BE2C (cell line): ENCODE measurements at regions not wholly inside any gene's neighbourhood (a gene's known extent, or its start where the extent isn't known, plus 50 kb on each side); places are given as distances from the start of the nearest gene placed in this dataset.
"Not testable (repeated sequence)": the region's sequence is repeated elsewhere in the genome, so short reads cannot be mapped to it uniquely, and the experiment has no call there.

Experiments used
- DNase-seq: peaks from one replicate; pipeline ENCODE4 v3.0.0-alpha.2; 2020
- H3K27me3 ChIP-seq: fragments of 250-450 bp; sonication (Bioruptor Pico); 2 replicates; pipeline ENCODE4 v1.5.1; 2020; ENCODE audit warnings: mild to moderate bottlenecking
- H3K36me3 ChIP-seq: fragments of 250-450 bp; sonication (Bioruptor Pico); 2 replicates; pipeline ENCODE4 v1.5.1; 2020; ENCODE audit warnings: mild to moderate bottlenecking
- H3K4me1 ChIP-seq: fragments of 250-450 bp; sonication (Bioruptor Pico); 2 replicates; pipeline ENCODE4 v1.5.1; 2020
- H3K4me3 ChIP-seq: 2 replicates; pipeline ENCODE4 v1.5.1; 2011; ENCODE audit warnings: low read depth, low read length
- H3K9me3 ChIP-seq: fragments of 250-450 bp; sonication (Bioruptor Pico); 2 replicates; pipeline ENCODE4 v1.5.1; 2020
- CTCF ChIP-seq: IDR thresholded peaks from 2 replicates; pipeline ENCODE4 v1.5.1; 2012; ENCODE audit warnings: mild to moderate bottlenecking, low read depth, low read length

GRCh38 chr21:19490481-19490880 lies 1086.9 kb upstream of the TMPRSS15 start:
- no peak for DNase-seq
- Histone ChIP-seq H3K36me3 (no peaks in the 10 kb centered on the region), H3K9me3 (no peaks in the 10 kb centered on the region), H3K27me3 (no peaks in the 10 kb centered on the region), H3K4me3 (no peak overlapping the region), H3K4me1 (no peaks in the 10 kb centered on the region)
- TF ChIP-seq CTCF = no peak

GRCh38 chr21:19493437-19494241 lies 1090.1 kb upstream of the TMPRSS15 start:
- H3K27me3 ChIP-seq, H3K4me3 ChIP-seq, DNase-seq, H3K36me3 ChIP-seq, H3K9me3 ChIP-seq, H3K4me1 ChIP-seq: not testable (repeated sequence)

GRCh38 chr21:19501115-19501514 lies 1097.5 kb upstream of the TMPRSS15 start:
- no peak for DNase-seq
- no peak for TF ChIP-seq CTCF
- H3K9me3 ChIP-seq = no peaks in the 10 kb centered on the region
- H3K27me3 ChIP-seq = no peaks in the 10 kb centered on the region
- no peak overlapping the region for H3K4me3 ChIP-seq
- H3K36me3 ChIP-seq = no peaks in the 10 kb centered on the region
- H3K4me1 ChIP-seq = no peaks in the 10 kb centered on the region

GRCh38 chr21:19507682-19508260 lies 1104.2 kb upstream of the TMPRSS15 start:
- H3K4me3 ChIP-seq = no peak overlapping the region

GRCh38 chr21:19508442-19508841 lies 1104.9 kb upstream of the TMPRSS15 start:
- H3K4me1 ChIP-seq = no peaks in the 10 kb centered on the region; the same call in 1 of the 2 replicates
- no peak for TF ChIP-seq CTCF
- H3K9me3 ChIP-seq = no peaks in the 10 kb centered on the region; the same call in 1 of the 2 replicates
- no peaks in the 10 kb centered on the region for H3K27me3 ChIP-seq
- no peak overlapping the region for H3K4me3 ChIP-seq
- no peak for DNase-seq
- no peaks in the 10 kb centered on the region for H3K36me3 ChIP-seq

More at GRCh38 chr21:19507682-19508260, 1104.2 kb upstream of the TMPRSS15 start:
- Histone ChIP-seq H3K27me3 (no peaks in the 10 kb centered on the region), H3K4me1 (no peaks in the 10 kb centered on the region; the same call in 1 of the 2 replicates), H3K9me3 (no peaks in the 10 kb centered on the region; the same call in 1 of the 2 replicates), H3K36me3 (no peaks in the 10 kb centered on the region)
- TF ChIP-seq CTCF = peak; percentile 76
- no peak for DNase-seq

- no peaks in the 10 kb centered on the region; the same call in 1 of the 2 replicates for H3K4me1 ChIP-seq
- no peak overlapping the region for H3K4me3 ChIP-seq
- H3K27me3 ChIP-seq = no peaks in the 10 kb centered on the region
- no peak for TF ChIP-seq CTCF
- no peak for DNase-seq
- no peaks in the 10 kb centered on the region for H3K36me3 ChIP-seq
- H3K9me3 ChIP-seq = no peaks in the 10 kb centered on the region; the same call in 1 of the 2 replicates
These were observed 1105.3 kb upstream of the TMPRSS15 start for GRCh38 chr21:19508844-19509243.
